Activated naive CD8-positive, alpha-beta T cell (primary cell): ENCODE measurements at regions not wholly inside any gene's neighbourhood (a gene's known extent, or its start where the extent isn't known, plus 50 kb on each side); places are given as distances from the start of the nearest gene placed in this dataset.

Experiments
- H3K27ac Mint-ChIP-seq: one replicate; pipeline ENCODE4 v1.8.0; 2021; ENCODE audit warnings: mixed read lengths
- H3K27me3 Mint-ChIP-seq: one replicate; pipeline ENCODE4 v1.8.0; 2021; ENCODE audit warnings: mixed read lengths
- H3K36me3 Mint-ChIP-seq: one replicate; pipeline ENCODE4 v1.8.0; 2021; ENCODE audit warnings: mixed read lengths
- H3K4me1 Mint-ChIP-seq: one replicate; pipeline ENCODE4 v1.8.0; 2021; ENCODE audit warnings: low read depth, mixed read lengths
- H3K4me3 Mint-ChIP-seq: one replicate; pipeline ENCODE4 v1.8.0; 2021; ENCODE audit warnings: mild to moderate bottlenecking, mixed read lengths
- H3K9me3 Mint-ChIP-seq: one replicate; pipeline ENCODE4 v1.8.0; 2021; ENCODE audit warnings: low read depth, mixed read lengths

DNA sequence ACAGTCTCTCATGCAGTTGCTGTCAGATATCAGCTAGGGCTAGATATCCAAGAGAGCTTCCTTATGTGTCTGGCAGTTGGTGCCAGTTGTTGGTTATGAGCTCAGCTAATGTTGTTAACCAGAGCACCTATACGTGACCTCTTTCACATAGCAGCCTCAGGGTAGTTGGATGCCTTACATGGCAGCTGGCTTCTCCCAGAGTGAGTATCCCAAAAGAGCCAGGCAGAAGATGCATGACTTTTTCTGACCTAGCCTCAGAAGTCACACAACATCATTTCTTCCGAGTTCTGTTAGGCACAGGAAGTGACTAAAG lies 175.7 kb downstream of the VEGFA start:
- Mint-ChIP-seq H3K4me1 (no peaks in the 10 kb centered on the region), H3K27me3 (no peaks in the 10 kb centered on the region), H3K4me3 (no peak overlapping the region), H3K36me3 (peaks cover 3% of the 10 kb centered on the region), H3K9me3 (peaks cover 26% of the 10 kb centered on the region), H3K27ac (no peak overlapping the region)

GRCh38 chr6:43944908-43945767 lies 175.1 kb downstream of the VEGFA start:
- Mint-ChIP-seq H3K9me3 (peaks cover 26% of the 10 kb centered on the region), H3K4me3 (no peak overlapping the region), H3K27ac (no peak overlapping the region), H3K27me3 (no peaks in the 10 kb centered on the region), H3K4me1 (no peaks in the 10 kb centered on the region), H3K36me3 (peaks cover 3% of the 10 kb centered on the region)

- no peak overlapping the region for H3K27ac Mint-ChIP-seq
- peaks cover 26% of the 10 kb centered on the region for H3K9me3 Mint-ChIP-seq
- no peaks in the 10 kb centered on the region for H3K4me1 Mint-ChIP-seq
- no peak overlapping the region for H3K4me3 Mint-ChIP-seq
- H3K36me3 Mint-ChIP-seq: peaks cover 3% of the 10 kb centered on the region
- H3K27me3 Mint-ChIP-seq: no peaks in the 10 kb centered on the region
Observed at GRCh38 chr6:43943781-43944250, 173.8 kb downstream of the VEGFA start.

- Mint-ChIP-seq H3K27ac (no peak overlapping the region), H3K27me3 (no peaks in the 10 kb centered on the region), H3K9me3 (peaks cover 26% of the 10 kb centered on the region), H3K36me3 (peaks cover 3% of the 10 kb centered on the region), H3K4me3 (no peak overlapping the region), H3K4me1 (no peaks in the 10 kb centered on the region)
Observed at GRCh38 chr6:43943099-43943766, 173.2 kb downstream of the VEGFA start.

GRCh38 chr6:43942616-43943015 lies 172.6 kb downstream of the VEGFA start:
- H3K27me3 Mint-ChIP-seq: no peaks in the 10 kb centered on the region
- peaks cover 3% of the 10 kb centered on the region for H3K36me3 Mint-ChIP-seq
- no peaks in the 10 kb centered on the region for H3K4me1 Mint-ChIP-seq
- H3K27ac Mint-ChIP-seq: no peak overlapping the region
- H3K4me3 Mint-ChIP-seq: no peak overlapping the region
- H3K9me3 Mint-ChIP-seq: peaks cover 26% of the 10 kb centered on the region

GRCh38 chr6:43942011-43942442 lies 172.0 kb downstream of the VEGFA start:
- H3K9me3 Mint-ChIP-seq: peaks cover 26% of the 10 kb centered on the region
- H3K4me3 Mint-ChIP-seq: no peak overlapping the region
- no peak overlapping the region for H3K27ac Mint-ChIP-seq
- no peaks in the 10 kb centered on the region for H3K27me3 Mint-ChIP-seq
- H3K36me3 Mint-ChIP-seq: peaks cover 3% of the 10 kb centered on the region
- H3K4me1 Mint-ChIP-seq: no peaks in the 10 kb centered on the region

GRCh38 chr6:43941174-43941573 lies 171.2 kb downstream of the VEGFA start:
- no peak overlapping the region for H3K27ac Mint-ChIP-seq
- no peaks in the 10 kb centered on the region for H3K4me1 Mint-ChIP-seq
- no peak overlapping the region for H3K4me3 Mint-ChIP-seq
- H3K9me3 Mint-ChIP-seq: peaks cover 18% of the 10 kb centered on the region
- peaks cover 3% of the 10 kb centered on the region for H3K36me3 Mint-ChIP-seq
- H3K27me3 Mint-ChIP-seq: no peaks in the 10 kb centered on the region

- no peaks in the 10 kb centered on the region for H3K4me1 Mint-ChIP-seq
- H3K36me3 Mint-ChIP-seq: peaks cover 3% of the 10 kb centered on the region
- H3K4me3 Mint-ChIP-seq: no peak overlapping the region
- no peaks in the 10 kb centered on the region for H3K27me3 Mint-ChIP-seq
- H3K9me3 Mint-ChIP-seq: peaks cover 12% of the 10 kb centered on the region
- H3K27ac Mint-ChIP-seq: no peak overlapping the region
Observed at GRCh38 chr6:43940393-43941087, 170.5 kb downstream of the VEGFA start.

DNA sequence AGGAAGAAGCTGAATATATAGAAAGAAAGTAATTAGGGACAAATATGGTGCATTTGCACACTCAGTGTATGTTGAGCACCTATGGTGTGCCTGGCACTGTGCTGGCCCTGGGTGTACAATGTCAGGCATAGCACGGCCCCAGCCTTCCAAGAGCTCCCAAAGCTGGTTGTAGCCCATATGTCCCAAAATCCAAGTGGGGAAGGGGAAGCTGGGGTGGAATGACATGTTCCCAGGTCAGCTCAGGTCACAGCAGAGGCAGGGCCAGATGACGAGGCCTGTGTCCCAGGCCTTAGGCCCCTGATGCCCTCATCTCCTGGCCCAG lies 170.0 kb downstream of the VEGFA start:
- Mint-ChIP-seq H3K9me3 (peaks cover 8% of the 10 kb centered on the region), H3K4me1 (no peaks in the 10 kb centered on the region), H3K27me3 (no peaks in the 10 kb centered on the region), H3K36me3 (no peaks in the 10 kb centered on the region), H3K4me3 (no peak overlapping the region), H3K27ac (no peak overlapping the region)

DNA sequence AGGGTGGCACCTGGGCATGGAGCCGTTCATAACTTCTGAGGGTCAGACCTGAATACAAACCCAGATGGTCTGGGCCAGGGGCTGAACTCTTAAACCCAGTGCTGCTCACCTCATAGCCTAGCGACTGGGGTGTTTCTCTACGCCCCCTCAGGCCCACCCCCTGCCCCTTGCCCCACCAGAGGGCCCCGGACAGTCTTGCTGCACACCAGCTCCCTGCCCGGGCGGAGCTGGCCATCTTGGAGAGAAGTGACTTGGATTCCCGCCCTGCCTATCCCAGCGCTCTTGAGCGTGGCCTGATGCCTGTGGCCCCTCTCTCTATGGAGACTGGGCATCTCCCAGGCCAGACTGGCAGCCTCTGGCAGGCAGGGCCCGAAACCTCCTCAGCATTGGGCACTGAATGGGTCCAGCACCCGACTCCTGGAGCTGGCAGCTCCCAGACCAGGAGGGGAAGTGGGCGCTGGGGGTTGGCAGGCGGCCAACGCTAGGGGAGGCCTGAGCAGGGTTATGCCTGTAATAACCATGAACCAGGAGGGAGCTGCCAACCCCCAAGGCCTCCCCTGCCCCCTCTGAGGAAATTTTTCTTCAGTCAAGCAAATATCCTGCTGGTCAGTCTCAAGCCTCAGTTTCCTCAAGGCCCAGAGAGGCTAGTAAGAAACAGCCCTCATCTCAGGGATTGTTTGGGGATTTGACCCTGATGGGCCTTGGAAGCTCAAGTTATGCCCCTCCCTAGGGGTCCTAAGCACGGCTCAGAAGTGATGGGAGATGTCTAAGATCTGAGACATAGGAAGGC lies 169.5 kb downstream of the VEGFA start:
- Mint-ChIP-seq H3K4me1 (no peaks in the 10 kb centered on the region), H3K27ac (no peak overlapping the region), H3K4me3 (no peak overlapping the region), H3K27me3 (no peaks in the 10 kb centered on the region), H3K9me3 (peaks cover 4% of the 10 kb centered on the region), H3K36me3 (no peaks in the 10 kb centered on the region)

GRCh38 chr6:43938178-43939105 lies 168.4 kb downstream of the VEGFA start:
- no peak overlapping the region for H3K27ac Mint-ChIP-seq
- no peak overlapping the region for H3K4me3 Mint-ChIP-seq
- H3K9me3 Mint-ChIP-seq: no peaks in the 10 kb centered on the region
- H3K4me1 Mint-ChIP-seq: no peaks in the 10 kb centered on the region
- H3K27me3 Mint-ChIP-seq: no peaks in the 10 kb centered on the region
- H3K36me3 Mint-ChIP-seq: no peaks in the 10 kb centered on the region

DNA sequence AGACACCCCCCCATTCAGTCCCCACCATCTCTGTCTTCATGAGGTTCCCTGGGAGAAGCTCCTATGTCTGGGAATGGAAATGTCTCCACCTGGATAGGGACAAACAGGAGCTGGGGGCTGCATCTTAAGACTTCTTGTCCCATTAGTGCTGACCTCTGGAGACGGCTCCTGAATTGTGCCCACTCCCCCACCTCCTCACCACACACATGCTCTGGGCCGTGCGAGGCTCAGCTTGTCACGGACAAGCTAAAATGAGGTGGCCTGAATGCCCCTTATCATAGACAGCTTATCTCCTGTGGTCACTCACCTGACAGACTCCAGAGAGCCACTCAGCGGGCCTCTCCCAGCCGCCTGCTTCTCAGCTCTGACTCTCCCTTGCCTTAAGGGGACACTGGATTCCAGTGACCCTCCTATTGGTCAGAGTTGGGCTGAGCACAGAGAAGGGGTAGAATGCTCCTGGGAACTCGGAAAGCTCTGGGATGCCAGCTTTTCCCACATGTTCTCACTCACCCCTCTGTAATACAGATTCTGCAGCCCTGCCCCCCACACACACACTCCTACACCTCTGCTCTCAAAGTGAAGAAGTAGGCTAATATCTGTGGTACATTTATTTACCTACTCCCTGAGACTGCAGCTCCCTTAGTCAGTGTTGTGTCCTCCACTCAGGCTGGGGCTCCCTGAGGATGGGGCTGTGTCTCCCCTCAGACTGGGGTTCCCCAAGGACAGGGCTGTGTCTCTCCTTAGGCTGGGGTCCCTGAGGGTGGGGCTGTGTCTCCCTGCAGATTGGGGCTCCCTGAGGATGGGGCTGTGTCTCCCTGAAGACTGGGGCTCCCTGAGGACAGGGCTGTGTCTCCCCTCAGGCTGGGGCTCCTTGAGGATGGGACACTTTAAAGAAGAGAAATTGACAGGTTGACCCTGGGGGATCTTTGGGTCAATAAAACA lies 167.5 kb downstream of the VEGFA start:
- no peaks in the 10 kb centered on the region for H3K27me3 Mint-ChIP-seq
- H3K4me3 Mint-ChIP-seq: no peak overlapping the region
- no peaks in the 10 kb centered on the region for H3K4me1 Mint-ChIP-seq
- no peak overlapping the region for H3K27ac Mint-ChIP-seq
- no peaks in the 10 kb centered on the region for H3K36me3 Mint-ChIP-seq
- no peaks in the 10 kb centered on the region for H3K9me3 Mint-ChIP-seq

GRCh38 chr6:43936476-43936875 lies 166.5 kb downstream of the VEGFA start:
- Mint-ChIP-seq H3K4me3 (no peak overlapping the region), H3K4me1 (no peaks in the 10 kb centered on the region), H3K36me3 (no peaks in the 10 kb centered on the region), H3K27me3 (no peaks in the 10 kb centered on the region), H3K9me3 (no peaks in the 10 kb centered on the region), H3K27ac (no peak overlapping the region)
